GM18505 (cell line): ENCODE measurements at regions not wholly inside any gene's neighbourhood (a gene's known extent, or its start where the extent isn't known, plus 50 kb on each side); places are given as distances from the start of the nearest gene placed in this dataset.
A peak's percentile ranks its signal among the peaks of the same experiment; 100 is the strongest.

Experiments
- ATAC-seq: cut with Tn5 transposase; IDR thresholded peaks from one replicate; pipeline ENCODE4 v1.9.1; 2021; ENCODE audit not compliant: unreplicated experiment
- POLR2A ChIP-seq: IDR thresholded peaks from 4 replicates; pipeline ENCODE4 v1.6.1; 2011; ENCODE audit warnings: borderline replicate concordance; ENCODE audit not compliant: insufficient read depth, insufficient read length; ENCODE audit errors: extremely low read depth

DNA sequence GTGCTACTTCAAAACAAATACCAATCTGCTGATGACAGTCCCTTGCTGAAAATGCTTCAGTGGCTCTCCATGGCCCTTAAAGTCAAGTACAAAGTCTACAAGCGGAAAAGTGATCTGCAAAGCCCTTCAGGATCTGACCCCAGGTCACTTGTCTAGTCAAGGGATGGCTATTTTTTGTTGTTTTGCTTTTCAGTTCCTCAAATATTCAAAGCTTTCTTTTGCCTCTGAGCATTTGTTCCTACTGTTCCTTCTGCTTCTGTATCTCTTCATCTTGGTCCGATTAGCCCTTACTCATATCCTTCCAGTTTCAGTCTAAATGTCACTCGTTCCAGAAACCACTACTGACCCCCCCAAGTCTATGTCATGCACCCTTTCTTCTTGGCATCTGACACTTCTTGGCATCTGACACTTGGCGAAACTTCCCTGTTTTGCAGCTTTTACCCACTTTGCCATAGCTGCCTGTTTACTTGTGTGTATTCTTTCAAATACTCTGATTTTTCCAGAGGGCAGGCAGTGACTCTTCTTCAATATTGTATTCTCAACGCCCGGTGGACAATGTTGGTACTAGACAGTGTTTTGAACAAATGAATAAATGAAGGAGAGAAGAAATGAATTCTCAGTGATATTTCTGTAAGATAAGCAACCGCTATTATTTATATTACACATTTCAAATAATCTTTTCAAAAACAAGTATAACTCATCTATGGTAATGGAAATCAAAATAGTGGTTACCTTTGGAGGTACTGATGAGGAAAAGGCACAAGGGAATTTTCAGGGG, 175.9 kb upstream of the FN1 start:
- TF ChIP-seq POLR2A = no peak
- peak; percentile 54 for ATAC-seq

DNA sequence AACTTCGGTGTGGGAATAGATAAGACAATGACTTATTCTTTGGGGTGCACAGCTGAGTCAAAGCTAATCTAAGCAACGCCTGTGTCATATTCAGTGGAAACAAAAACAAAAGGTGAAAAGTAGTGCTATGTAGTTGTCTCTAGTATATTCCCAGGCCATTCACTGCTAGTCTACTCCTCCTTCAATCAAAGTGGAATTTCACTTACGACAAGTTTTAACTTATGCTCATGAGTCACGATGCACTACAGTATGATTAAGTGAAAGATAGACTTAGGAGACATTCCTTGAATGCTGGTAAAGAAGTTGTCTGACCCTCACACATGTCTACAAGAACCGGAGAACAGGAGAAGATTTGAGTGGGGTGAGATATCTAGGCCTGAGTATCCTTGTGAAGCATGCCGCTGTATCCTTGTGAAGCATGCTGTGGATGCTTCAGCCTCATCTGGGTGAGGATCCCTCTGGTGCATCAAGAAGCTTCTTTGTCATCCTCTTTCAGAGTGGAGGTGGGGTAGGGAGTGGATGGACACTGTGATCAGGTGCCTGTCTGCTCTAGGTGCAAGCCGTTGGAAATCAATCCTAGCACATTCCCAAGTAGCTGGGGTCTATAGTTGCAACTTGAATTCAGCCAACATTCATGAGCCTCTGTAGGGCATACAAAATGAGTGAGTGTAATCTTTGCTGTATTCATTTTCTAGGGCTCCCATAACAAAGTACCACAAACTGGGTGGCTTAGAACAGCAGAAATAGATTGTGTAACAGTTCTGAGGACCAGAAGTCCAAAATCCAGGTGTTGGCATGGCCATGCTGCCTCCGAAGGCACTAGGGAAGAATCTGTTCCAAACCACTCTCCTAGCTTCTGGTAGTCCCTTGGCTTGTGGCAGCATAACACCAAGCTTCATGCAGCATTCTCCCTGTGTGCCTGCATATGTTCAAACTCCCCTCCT, 173.5 kb upstream of the FN1 start:
- ATAC-seq = no peak
- TF ChIP-seq POLR2A = no peak

DNA sequence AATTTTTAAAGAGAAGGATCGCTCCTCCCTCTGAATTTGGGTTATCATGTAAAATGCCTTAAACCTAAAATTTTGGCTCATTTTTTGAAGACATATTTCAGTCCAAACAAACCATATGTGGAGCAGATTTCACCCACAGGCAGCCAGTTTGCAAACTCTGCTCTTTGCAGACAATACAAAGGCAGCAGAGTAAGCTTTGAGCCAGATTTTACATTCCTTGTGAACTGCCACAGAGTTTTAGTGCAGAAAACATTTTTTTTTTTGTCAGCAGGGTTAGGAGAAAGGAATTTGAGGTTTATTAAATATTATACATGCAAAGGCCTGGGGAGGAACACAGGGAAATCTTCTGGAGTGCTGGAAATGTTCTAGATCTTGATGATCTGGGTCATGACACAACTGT, 171.9 kb upstream of the FN1 start:
- no peak for ATAC-seq

DNA sequence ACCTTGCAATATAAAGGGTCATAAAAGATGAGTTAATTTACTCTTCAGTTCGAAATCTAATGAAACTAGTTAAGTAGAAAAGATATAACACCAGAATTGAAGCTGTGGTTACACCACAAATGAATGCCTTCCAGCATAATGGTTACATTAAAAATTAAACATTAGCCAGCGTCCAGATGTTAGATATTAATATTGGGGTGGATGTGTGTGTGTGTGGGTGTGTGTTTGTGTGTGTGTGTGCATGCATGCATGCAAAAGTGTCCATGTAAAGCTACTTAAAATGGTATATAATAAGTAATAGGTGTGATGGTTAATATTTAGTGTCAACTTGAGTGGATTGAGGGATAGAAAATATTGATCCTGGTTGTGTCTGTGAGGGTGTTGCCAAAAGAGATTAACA, 170.4 kb upstream of the FN1 start:
- TF ChIP-seq POLR2A = no peak
- no peak for ATAC-seq

More for the DNA sequence above, 171.9 kb upstream of the FN1 start:
- TF ChIP-seq POLR2A = no peak

DNA sequence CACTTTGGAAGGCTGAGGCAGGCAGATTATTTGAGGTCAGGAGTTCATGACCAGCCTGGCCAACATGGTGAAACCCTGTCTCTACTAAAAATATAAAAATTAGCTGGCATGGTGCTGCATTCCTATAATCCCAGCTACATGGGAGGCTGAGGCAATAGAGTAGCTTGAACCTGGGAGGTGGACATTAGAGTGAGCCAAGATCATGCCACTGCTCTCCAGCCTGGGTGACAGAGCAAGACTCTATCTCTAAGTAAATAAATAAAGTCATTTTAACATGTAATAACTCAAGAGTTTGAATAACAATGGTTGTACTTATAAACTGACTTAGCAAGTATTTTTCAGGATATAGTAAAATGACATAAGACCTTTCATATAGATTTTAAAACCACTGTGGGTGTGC, 169.3 kb upstream of the FN1 start:
- TF ChIP-seq POLR2A = no peak

DNA sequence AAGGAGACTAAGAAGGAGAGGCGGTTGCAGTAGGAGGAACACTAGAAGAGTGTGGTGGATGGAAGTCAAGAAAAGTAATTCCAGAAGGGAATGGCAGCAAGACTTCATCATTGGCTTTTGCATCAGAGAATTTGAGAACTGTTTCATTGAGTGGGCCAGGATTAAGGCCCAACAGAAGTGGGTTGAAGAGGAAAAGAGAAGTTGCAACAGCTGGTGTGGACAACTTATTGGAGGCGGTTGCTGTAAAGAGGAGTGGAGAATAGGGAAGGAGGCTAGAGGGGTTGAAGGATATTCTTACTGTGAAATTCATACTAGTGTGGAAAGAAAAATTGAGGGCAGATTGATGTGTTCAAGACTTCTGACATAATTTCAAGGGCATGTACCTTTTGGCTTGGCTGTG, 168.7 kb upstream of the FN1 start:
- TF ChIP-seq POLR2A = no peak
- ATAC-seq = no peak

More for the DNA sequence above, 169.3 kb upstream of the FN1 start:
- no peak for ATAC-seq

DNA sequence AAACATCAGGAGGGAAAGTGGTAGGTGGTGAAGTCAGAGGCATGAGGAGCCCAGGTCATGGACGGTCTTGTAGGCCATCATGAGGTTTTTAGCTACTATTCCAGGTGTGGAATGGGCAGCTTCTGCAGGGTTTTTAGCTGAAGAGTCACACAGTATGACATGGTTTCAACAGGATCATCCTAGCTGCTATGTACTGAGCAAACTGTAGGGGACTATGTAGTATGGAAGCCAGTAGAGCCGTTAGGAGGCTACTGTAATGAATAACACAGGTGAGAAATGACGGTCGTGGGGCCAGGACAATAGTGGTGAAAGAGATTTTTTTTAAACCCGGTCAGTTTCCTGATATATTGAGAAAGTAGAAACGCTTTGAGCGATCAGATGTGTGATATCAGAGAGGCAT, 167.6 kb upstream of the FN1 start:
- no peak for ATAC-seq
- TF ChIP-seq POLR2A = no peak

DNA sequence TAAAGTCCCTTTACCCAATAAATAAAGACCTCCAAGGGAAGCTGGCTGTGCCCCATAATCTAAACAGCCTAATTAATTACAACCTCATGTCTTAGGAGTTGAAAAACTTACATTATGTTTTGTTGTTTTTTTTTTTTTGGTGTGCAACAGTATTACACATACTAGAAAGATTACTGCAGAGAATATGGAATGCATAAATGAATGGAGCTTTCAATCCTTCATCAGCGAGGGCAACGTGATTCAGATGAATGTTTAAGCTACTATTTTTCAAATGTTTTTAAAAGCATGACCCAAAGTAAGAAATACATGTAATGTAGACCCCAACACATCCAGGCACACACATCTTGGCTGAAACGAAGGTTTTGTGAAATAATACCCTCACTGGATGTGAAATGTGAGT, 167.1 kb upstream of the FN1 start:
- no peak for TF ChIP-seq POLR2A
- no peak for ATAC-seq

DNA sequence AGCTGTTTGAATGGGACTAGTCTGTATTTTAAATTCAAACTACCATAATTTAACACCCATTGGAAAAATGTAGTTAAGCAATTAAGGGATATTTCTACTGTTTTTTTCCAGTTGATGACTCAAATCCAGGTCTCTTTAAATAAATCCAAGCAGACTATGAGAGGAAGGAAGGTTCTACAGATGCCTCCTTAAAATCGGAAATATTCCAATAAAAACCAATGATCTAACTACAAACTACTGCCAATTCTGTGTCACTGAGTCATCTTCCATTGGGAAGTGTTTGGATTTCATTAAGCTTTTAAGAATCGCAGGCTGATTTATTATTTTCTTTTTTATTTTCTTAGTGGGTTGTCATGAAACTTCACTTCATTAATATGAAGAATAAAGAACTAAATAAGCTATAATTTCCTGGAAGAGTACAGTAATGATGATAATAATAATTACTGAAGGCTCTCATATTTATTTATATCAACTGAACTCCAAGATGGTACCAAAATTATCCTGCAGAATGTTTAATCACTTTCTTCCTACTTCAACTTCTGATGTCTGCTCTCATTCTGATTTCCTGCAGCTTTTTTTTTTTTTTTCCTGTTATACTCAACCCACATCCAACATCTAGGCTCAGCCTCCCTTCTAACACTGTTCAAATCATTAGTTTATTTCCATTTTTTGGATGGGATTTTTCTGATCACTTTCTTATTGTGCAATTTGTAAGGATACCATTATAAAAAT, 166.3 kb upstream of the FN1 start:
- ATAC-seq = no peak
- TF ChIP-seq POLR2A = no peak

DNA sequence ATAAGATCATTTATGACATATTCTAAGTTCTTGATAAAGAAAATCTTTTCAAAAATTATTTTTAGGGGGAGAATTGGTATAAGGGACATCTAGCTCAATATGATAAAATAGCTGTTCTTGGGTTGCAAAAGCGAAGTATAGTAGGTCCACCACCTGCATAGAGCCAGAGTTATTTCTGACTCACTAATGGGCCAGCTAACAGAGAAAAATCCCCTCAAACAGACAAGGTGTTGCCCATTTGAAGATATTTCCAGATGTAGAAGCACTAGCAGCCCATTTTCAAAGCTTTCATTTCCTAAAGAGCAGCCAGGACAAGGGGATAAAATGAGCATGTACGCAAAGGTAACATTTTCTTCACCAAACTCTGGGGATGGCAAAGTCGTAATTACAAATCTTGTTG, 165.7 kb upstream of the FN1 start:
- ATAC-seq = no peak
- TF ChIP-seq POLR2A = no peak

DNA sequence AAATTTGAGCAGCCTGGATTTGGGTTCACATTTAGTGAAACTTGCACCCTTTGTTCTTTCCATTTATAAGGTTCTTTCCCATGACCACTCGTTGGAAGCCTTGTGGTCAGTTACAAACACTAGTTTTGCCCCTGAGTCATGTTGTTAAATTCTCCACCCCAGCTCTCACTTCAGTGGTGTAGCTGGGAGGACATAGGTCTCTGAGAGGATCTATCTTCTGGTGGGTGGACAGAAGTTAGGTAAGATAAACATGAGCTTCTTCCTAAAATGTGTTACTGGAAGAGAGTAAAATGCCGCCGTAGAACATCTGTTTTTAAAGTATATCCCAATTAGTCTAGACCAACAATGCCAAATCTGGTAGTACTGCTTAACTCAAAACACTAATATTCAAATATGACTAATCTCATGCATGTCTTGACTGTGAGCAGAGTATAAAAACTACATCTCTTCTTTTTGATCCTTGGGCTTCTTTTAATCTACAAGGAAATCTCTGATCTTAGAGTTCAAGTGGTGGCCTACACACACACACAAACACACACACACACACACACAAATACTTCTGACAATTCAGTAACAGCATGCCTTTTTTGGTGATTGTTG, 162.6 kb upstream of the FN1 start:
- no peak for TF ChIP-seq POLR2A
- no peak for ATAC-seq

DNA sequence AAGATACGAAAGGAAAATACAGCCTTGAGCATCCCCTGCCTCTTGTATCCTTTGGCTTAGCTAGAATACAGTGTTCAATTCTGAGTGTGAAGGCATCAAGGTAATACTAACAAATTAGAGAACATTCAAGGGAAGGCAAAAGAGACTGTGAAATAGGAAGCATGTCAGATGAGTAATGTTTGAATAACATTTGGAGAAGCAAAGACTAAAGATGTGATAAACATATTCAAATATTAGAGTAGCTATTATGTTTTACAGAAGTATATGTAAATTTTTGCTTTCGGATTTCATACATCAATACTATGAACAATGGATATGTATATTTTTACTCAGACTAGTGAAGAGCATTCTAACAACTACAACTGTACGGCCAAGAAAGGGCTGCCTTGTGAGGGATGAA, 161.7 kb upstream of the FN1 start:
- no peak for TF ChIP-seq POLR2A
- ATAC-seq = no peak

DNA sequence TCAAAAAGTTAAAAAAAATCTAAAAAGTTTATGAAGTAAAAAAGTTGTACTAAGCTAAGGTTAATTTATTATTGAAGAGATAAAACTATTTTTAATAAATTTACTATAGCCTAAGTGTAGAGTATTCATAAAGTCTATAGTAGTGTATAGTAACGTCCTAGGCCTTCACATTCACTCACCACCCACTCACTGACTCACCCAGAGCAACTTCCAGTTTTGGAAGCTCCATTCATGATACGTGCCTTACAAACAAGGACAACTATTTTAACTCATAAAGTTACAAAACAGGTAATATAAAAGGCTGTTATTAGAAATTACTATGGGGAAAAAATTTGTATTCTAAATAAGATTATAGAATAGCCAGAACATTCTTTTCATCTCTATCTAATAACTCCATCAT, 158.9 kb upstream of the FN1 start:
- ATAC-seq = no peak
- TF ChIP-seq POLR2A = no peak
